ENCODE measurements at regions not wholly inside any gene's neighbourhood (a gene's known extent, or its start where the extent isn't known, plus 50 kb on each side); places are given as distances from the start of the nearest gene placed in this dataset.
"Not testable (repeated sequence)": the region's sequence is repeated elsewhere in the genome, so short reads cannot be mapped to it uniquely, and the experiment has no call there.

DNA sequence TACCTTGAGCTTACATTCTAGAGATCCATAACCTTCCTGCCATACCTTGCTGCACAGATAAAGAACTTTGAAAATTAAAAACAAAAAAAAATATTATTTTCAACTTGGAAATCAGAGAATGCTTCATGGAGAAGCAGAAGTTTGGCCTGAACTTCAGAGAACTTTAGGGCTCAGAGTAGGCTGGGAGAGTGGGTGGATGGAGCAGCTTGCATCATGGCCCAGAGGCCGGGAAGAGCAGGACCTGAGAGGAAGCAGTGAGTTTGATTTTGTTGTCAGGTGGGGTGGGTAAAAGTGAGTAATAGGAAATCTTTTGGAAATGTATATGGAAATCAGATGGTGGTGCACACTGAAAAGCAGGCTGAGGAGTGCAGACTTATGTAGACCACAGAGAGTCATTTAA, 228.5 kb upstream of the KRR1 start:
- Histone ChIP-seq H3K9me3 (no peaks in the 10 kb centered on the region), H3K27ac (no peak overlapping the region), H3K9ac (ENCODE audit: low read depth in 2 of 2, low read length in 2 of 2) (no peak overlapping the region), H3K27me3 (no peaks in the 10 kb centered on the region), H3K36me3 (no peaks in the 10 kb centered on the region), H3K4me1 (no peaks in the 10 kb centered on the region), H3K4me3 (no peak overlapping the region)
- TF ChIP-seq, protein P1, sequence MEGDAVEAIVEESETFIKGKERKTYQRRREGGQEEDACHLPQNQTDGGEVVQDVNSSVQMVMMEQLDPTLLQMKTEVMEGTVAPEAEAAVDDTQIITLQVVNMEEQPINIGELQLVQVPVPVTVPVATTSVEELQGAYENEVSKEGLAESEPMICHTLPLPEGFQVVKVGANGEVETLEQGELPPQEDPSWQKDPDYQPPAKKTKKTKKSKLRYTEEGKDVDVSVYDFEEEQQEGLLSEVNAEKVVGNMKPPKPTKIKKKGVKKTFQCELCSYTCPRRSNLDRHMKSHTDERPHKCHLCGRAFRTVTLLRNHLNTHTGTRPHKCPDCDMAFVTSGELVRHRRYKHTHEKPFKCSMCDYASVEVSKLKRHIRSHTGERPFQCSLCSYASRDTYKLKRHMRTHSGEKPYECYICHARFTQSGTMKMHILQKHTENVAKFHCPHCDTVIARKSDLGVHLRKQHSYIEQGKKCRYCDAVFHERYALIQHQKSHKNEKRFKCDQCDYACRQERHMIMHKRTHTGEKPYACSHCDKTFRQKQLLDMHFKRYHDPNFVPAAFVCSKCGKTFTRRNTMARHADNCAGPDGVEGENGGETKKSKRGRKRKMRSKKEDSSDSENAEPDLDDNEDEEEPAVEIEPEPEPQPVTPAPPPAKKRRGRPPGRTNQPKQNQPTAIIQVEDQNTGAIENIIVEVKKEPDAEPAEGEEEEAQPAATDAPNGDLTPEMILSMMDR (IDR thresholded peaks at IDR 0.05) = no peak
- intact Hi-C loops (cut with DNase I) = no loop called here
- DNase-seq = no peak

DNA sequence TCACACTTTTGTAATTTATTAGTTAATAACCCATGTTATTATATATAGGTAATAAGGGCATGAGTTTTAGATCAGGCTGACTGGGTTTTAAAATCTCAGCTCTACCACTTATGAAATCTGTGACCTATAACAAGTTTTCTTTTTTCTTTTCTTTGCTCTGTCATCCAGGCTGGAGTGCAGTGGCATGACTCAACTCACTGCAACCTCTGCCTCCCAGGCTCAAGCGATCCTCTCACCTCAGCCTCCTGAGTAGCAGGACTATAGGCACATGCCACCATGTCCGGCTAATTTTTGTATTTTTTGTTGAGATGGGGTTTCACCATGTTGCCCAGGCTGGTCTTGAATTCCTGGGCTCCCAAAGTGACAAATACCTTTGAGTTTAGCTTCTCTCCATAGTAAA, 227.7 kb upstream of the KRR1 start:
- intact Hi-C loops (cut with DNase I) = not testable (repeated sequence)

DNA sequence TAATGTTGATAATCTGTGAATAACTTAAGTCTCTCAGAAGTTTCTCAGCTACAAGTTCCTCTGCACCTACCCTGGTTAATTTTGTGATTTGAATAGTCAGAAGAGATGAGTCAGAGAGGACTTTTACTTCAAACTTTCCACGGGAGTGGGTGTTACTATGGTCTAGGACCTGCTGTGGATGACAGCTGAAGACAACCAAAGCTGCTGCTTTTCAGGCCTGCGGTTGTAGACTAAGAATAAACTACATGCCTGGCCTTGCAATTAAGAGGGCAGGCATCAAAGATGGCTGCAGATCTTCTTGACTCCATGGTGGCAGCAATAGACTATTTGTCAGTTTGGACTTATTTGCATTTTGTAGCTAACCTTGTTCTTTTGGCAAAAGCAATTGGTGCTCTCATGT, 227.1 kb upstream of the KRR1 start:
- Histone ChIP-seq H3K9me3 (no peaks in the 10 kb centered on the region), H3K27ac (no peak overlapping the region), H3K9ac (ENCODE audit: low read depth in 2 of 2, low read length in 2 of 2) (no peak overlapping the region), H3K4me3 (no peak overlapping the region), H3K4me1 (no peaks in the 10 kb centered on the region), H3K27me3 (no peaks in the 10 kb centered on the region), H3K36me3 (no peaks in the 10 kb centered on the region)
- DNase-seq = no peak
- TF ChIP-seq, protein P1 (IDR thresholded peaks at IDR 0.05) = no peak
- intact Hi-C loops (cut with DNase I) = no loop called here

More for the DNA sequence above, 227.7 kb upstream of the KRR1 start:
- H3K4me3 ChIP-seq; H3K9me3 ChIP-seq; H3K27me3 ChIP-seq; DNase-seq; H3K4me1 ChIP-seq; H3K27ac ChIP-seq; H3K9ac ChIP-seq (ENCODE audit: low read depth in 2 of 2, low read length in 2 of 2); H3K36me3 ChIP-seq: not testable (repeated sequence)

DNA sequence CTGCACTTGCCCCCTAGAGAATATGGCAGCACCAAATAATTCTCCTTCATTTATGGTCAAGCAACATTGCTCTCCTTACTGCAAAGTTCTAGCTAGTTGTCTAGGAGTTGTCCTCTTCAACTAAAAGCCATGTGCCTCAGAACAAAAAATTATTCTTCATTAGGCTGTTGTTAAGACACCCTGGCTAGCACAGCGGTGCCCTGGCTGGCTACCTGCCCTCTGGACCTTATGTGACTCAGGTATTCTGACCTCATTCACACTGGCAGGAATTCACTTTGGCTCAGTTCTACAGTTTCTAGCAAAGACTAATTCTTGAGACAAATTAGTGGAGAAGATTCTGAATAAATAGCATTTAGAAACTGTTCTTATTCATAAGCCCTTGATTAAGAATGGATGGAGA, 224.4 kb upstream of the KRR1 start:
- H3K36me3 ChIP-seq = no peaks in the 10 kb centered on the region

DNA sequence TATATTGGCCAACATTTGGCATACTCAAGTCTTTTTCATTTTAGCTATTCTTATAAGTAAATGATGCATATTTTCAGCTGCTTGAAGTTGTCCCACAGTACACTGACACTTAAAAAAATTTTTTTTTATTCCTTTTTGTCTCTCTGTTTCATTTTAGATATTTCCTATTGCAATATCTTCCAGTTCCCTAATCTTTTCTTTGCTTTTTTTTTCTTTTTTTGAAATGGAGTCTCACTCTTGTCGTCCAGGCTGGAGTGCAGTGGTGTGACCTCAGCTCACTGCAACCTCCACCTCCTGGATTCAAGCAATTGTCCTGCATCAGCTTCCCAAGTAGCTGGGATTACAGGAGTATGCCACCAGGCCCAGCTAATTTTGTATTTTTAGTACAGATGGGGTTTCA, 217.4 kb upstream of the KRR1 start:
- no peaks in the 10 kb centered on the region for H3K36me3 ChIP-seq
- intact Hi-C loops (cut with DNase I) = no loop called here

More for the DNA sequence above, 224.4 kb upstream of the KRR1 start:
- no peaks in the 10 kb centered on the region for H3K9me3 ChIP-seq
- H3K4me1 ChIP-seq = no peaks in the 10 kb centered on the region
- TF ChIP-seq, protein P1 (IDR thresholded peaks at IDR 0.05) = no peak
- H3K27ac ChIP-seq = no peak overlapping the region
- no peaks in the 10 kb centered on the region for H3K27me3 ChIP-seq
- intact Hi-C loops (cut with DNase I) = no loop called here
- H3K4me3 ChIP-seq = no peak overlapping the region
- H3K9ac ChIP-seq (ENCODE audit: low read depth in 2 of 2, low read length in 2 of 2) = no peak overlapping the region
- DNase-seq = no peak

DNA sequence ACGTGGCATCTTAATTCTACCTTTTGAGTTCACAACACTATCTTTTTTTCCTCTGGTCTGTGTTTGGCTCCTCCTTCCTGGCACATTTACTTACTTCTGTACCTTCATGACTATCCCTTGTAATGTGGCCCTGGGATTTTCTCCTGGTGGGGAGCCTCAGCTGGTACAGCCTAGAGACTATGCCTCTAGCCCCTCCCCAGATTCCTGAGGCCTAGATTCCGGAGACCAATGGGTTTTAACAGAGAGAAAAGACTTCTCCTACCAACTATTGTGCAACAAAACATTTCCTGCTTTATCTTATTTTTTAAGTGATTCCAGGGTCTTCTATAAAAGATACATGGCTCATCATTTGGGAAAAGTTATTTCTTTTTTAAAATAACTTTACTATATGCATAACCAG, 216.2 kb upstream of the KRR1 start:
- no peak overlapping the region for H3K9ac ChIP-seq (ENCODE audit: low read depth in 2 of 2, low read length in 2 of 2)
- H3K36me3 ChIP-seq = no peaks in the 10 kb centered on the region
- peaks cover 4% of the 10 kb centered on the region for H3K4me1 ChIP-seq
- no peaks in the 10 kb centered on the region for H3K9me3 ChIP-seq
- no peak overlapping the region for H3K4me3 ChIP-seq
- intact Hi-C loops (cut with DNase I) = no loop called here
- TF ChIP-seq, protein P1 (IDR thresholded peaks at IDR 0.05) = no peak
- no peak for DNase-seq
- H3K27ac ChIP-seq = no peak overlapping the region
- H3K27me3 ChIP-seq = no peaks in the 10 kb centered on the region

More for the DNA sequence above, 217.4 kb upstream of the KRR1 start:
- TF ChIP-seq, protein P1 (IDR thresholded peaks at IDR 0.05) = no peak
- no peak overlapping the region for H3K4me3 ChIP-seq
- no peak for DNase-seq
- no peaks in the 10 kb centered on the region for H3K4me1 ChIP-seq
- no peak overlapping the region for H3K27ac ChIP-seq
- no peaks in the 10 kb centered on the region for H3K27me3 ChIP-seq
- H3K9me3 ChIP-seq = no peaks in the 10 kb centered on the region
- H3K9ac ChIP-seq (ENCODE audit: low read depth in 2 of 2, low read length in 2 of 2) = no peak overlapping the region

Measured in colonic mucosa (tissue), 4 donors.